ENCODE measurements at regions not wholly inside any gene's neighbourhood (a gene's known extent, or its start where the extent isn't known, plus 50 kb on each side); places are given as distances from the start of the nearest gene placed in this dataset.

- TF ChIP-seq CTCF (IDR thresholded peaks at IDR 0.05 in 2 of 3, conservative IDR thresholded peaks at IDR 0.05 in 1 of 3; ENCODE audit: insufficient read depth in 2 of 3, low read depth in 1 of 3, low read length in 3 of 3) = no peak
- no peak for TF ChIP-seq CHD2 (IDR thresholded peaks at IDR 0.05; ENCODE audit: low read depth, low read length)
- no peak for TF ChIP-seq RFX1 (IDR thresholded peaks at IDR 0.05)
- TF ChIP-seq MAFK (IDR thresholded peaks at IDR 0.05; ENCODE audit: low read length) = no peak
- no peak for TF ChIP-seq CREB1 (IDR thresholded peaks at IDR 0.05)
- no peak for TF ChIP-seq CREB1 (CRISPR knock-in tag; IDR thresholded peaks at IDR 0.05)
- TF ChIP-seq XRCC4 (IDR thresholded peaks at IDR 0.05; ENCODE audit: extremely low read depth, insufficient read depth, insufficient read length) = no peak
- no peak for TF ChIP-seq THRA (IDR thresholded peaks at IDR 0.05)
Observed at GRCh38 chr2:215487002-215487372, 51.1 kb upstream of the FN1 start.
